HG03439 (cell line): ENCODE measurements at regions not wholly inside any gene's neighbourhood (a gene's known extent, or its start where the extent isn't known, plus 50 kb on each side); places are given as distances from the start of the nearest gene placed in this dataset.
"Not testable (repeated sequence)": the region's sequence is repeated elsewhere in the genome, so short reads cannot be mapped to it uniquely, and the experiment has no call there.

Source experiments
- ATAC-seq: cut with Tn5 transposase; IDR thresholded peaks from one replicate; pipeline ENCODE4 v1.9.1; 2021; ENCODE audit warnings: mild to moderate bottlenecking, moderate library complexity; ENCODE audit not compliant: unreplicated experiment

DNA sequence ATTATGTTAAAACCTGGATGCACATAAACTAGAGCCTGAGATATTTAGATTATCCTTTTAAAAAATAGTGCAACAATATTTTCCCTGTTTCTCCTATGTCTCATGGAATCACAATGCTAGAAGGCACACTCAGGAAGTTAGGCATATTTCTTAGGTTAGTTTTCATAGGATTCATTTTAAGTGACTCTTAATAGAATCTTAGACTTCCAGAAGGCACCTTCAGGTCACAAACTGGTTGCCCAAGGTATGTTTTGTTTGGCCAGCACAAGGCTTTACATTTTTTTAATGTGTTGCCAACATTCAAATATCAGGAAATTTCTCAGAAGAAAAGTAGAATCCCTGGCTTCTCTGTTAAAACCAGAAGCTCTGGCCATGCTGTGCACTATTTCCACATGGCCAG, 129.3 kb downstream of the LNPK start:
- ATAC-seq = no peak

GRCh38 chr2:175872005-175872348, 130.1 kb downstream of the LNPK start:
- no peak for ATAC-seq

- no peak for ATAC-seq
These were observed 130.6 kb downstream of the LNPK start for GRCh38 chr2:175871331-175872004.

- no peak for ATAC-seq
These were observed 136.4 kb downstream of the LNPK start for GRCh38 chr2:175865716-175866115.

DNA sequence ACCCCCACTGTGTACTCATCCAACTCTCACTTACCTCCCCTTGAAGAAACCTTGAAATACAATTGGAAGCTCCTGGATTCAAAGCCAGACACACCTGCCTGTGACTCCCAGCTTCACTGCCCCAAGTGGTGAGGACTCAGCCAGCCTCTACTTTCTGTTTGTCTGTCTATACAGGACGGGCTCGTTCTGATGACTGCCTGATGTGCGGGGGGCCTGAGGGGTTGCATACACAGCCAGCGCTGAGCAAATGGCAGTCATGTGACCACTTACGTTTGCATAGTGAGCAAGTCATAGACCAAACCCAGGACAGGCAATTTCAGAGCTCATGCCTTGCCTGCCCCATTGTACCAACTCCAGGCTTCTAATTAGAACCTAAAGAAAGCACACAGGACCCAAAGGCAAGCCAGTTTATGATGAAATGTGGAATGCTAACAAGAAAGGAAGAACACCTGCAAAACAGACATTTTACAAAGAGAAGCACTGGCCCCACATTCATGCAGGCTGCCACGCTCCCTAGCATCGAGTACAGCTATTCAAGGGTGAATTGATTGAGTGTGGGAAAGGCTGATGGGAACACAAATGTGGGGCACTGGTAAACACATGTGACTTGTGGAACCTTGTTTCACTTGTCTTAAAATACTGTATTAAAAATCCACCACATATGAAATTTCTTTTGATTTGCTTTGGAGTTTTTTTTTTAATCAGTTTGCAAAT, 137.8 kb downstream of the LNPK start:
- no peak for ATAC-seq

GRCh38 chr2:175861958-175862357, 140.1 kb downstream of the LNPK start:
- ATAC-seq = no peak

DNA sequence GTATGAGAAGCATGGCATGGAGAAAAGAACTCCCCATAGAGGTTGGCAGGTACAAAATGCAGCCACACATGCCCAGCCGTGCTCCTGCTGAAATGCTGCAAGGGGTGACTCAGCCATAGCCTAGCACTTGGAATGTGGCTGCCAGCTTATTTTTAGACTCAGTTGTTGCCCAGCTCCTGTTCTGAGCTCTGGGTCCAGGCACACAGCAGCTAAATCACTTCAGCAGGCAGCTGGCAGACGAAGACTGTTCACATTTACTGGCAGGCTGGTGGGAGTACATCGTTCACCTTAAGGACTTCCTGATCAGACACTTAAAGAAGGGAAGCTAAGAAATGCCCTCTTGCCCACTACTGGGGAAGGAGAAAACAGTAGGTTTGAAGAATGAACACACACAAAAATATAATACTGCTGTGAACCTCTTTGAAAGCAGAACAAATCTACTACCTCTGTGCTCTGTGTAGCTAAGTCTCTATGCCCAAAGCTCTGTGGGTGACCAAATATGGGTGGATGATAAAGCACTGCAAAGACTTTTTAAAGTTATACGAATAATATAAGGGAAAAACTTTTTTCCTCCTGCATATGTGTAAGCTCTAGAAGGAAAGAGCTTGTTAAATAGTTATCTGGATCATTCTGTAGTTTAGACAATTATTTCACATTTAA, 146.1 kb downstream of the LNPK start:
- ATAC-seq = no peak

DNA sequence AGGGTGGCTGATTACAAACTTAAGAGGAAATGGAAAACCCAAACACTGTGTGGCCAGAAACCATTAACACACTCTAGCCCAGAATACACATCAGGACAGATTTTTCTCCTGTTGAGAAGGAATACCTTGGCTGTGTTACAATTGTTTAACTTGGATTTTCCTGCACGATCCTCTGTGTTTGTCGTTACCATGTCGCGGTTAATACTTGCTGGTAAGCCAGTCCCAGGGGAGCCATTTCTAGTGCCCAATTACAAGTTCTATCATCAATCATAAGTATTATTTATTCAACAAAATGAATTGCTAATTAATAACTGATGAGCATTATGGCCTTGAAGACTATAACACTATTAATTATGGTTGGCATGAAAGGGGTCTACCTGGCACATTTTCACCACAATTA, 146.8 kb downstream of the LNPK start:
- no peak for ATAC-seq

DNA sequence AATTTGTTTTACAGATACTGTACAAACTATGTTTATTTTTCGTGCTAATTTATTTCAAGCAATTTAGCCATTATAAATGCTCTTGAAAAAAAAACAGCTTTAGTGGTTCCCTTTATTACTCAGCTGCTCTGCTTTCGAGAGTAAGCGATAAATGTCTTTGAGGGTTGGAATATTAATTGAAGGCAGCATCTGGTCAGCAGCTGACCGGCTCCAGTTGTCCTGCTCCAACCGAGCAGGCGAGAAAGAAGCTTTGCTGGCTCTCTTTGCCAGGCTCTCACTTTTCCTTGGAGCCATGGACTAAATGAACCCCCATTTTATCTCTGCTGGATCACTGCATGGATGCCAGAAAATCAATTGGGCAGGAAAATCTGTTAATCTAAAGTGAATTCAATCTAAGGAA, 147.4 kb downstream of the LNPK start:
- no peak for ATAC-seq

GRCh38 chr2:175854129-175854528, 147.9 kb downstream of the LNPK start:
- ATAC-seq = no peak

- no peak for ATAC-seq
These were observed 148.5 kb downstream of the LNPK start for GRCh38 chr2:175853616-175853890.

DNA sequence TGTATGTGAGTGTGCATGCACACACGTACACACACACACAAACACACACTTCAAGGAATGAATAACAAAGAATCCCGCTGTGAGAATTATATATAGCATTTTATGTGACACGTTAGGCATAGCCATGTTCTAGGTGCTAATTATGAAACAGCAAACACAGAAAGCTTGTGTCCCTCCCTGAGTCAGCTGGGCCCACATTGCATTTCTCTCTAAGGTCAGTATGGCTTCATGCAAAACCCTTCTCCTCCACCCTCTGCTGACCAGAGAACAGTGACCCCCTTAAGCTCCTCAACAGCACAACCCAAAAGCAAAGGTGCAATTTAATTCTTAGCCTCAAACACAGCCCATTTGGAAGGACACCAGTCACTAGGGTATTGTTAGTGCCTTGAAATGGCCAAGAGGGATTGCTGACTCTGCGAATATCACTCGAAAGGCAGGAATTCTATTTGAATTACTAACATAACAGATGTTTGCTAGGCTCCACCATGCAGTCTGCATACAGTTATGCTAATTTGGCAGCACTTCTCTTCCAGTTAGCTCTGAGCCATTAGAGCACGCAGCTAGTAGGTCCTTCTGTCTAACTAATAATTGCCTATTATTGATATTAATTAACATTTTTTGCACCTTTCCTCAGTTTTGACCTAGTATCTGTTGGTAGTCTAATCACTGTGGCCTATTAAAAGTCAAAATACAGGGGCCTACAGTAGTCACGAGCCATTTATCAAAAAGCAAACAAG, 149.0 kb downstream of the LNPK start:
- no peak for ATAC-seq

GRCh38 chr2:175847128-175847527, 154.9 kb downstream of the LNPK start:
- no peak for ATAC-seq

DNA sequence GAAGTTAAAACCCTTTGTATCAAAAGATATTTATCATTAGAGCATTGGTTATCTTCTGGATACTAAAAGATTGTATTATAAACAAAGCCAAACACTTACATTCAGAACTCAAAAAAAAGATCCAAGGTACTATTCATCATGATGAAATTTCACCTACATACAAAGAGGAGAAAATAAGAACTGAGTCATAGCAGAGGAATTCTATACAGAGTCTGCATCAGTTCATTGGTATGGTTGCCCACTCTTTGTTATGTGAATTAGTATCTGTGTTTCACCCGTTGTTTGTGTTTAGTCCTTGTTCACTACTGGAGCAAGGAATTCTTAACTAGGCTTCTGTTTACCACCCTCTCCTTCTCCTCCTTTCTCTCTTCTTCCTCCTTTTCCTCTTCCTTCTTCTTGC, 157.9 kb downstream of the LNPK start:
- no peak for ATAC-seq

DNA sequence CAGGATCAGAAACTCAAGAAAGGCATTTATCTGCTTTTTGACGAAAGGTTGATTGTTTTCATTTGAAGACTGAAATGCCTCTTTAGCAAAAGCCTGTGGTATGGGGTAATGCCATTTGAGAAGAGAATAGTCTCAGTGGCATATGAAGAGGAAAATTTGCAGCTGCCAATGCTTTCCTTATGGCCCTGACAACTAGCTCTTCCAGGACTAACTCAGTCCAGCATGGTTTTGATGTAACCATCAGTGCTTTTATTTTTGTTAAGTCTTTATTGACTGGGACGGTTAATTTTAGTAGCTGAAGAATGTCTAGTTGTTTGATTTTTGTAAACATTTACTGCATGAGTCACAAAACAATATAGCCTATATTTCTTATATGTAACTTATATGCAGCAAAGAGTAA, 158.4 kb downstream of the LNPK start:
- no peak for ATAC-seq

- no peak for ATAC-seq
These were observed 159.1 kb downstream of the LNPK start for GRCh38 chr2:175842996-175843395.

DNA sequence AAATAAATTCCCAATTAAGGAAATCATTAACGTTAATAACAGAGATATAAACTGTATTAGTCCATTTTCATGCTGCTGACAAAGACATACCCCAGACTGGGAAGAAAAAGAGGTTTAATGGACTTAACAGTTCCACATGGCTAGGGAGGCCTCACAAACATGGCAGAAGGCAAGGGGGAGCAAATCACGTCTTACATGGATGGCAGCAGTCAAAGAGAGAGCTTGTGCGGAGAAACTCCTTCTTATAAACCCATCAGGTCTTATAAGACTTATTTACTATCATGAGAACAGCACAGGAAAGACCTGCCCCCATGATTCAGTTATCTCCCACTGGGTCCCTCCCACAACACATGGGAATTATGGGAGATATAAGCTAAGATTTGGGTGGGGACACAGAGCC, 161.3 kb downstream of the LNPK start:
- not testable (repeated sequence) for ATAC-seq

GRCh38 chr2:175840256-175840655, 161.8 kb downstream of the LNPK start:
- no peak for ATAC-seq

DNA sequence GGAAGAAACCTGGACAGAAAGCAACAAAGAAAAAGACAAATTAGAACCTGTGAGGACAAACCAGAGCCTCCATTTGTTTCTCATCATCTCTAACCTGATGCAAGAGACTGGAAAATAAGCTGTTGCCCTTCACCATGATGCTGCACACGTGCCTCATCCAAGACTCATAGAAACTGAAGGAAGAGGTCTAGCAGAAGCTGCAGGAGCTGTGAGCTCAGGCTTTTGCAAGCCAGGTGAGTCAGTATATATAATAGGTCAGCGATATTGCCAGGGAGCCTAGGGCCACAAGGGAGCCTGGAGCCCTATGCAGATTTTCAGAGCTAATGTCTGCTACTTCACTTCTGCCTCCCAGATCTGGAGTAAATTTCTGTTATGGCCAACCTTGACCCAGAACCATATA, 163.1 kb downstream of the LNPK start:
- no peak for ATAC-seq

DNA sequence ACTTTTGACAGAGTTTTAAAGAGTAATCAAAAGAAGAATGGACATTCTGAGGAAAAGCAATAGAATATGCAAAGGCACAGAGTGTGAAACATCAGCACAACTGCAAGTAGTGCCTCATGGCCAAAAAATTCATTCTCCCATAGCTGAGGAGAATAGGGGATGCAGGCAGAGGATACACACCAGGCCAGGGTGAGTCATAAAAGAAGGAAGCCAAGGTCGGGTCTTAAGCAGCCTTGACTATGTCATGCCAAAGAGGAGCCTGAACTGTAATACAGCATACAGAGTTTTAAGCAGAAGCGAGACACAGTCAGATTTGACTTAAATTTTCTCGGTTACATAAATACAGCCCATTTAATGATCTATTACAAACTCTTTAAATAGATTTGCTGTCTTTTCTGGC, 165.0 kb downstream of the LNPK start:
- no peak for ATAC-seq

GRCh38 chr2:175836361-175836760, 165.7 kb downstream of the LNPK start:
- ATAC-seq = no peak

DNA sequence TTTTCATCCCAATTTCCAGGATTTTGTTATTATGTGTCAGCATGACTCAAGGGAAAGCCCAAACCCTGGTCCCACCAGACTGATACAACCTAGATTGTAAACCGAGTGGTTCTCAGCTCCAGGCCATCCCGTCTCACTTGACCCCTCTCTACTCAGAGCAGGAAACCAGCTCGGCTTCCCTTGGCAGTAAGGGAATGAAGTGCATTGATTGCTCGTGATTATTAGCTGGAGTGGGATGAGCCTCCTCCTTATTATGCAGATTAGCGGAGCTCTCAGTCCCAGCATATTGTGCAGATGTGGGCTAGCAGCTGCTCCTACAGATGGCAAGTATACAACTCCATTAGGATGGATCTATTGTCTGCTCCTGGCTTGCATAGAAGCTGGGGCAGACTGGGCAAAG, 167.6 kb downstream of the LNPK start:
- ATAC-seq = no peak
